MM.1S (cell line): ENCODE measurements at regions not wholly inside any gene's neighbourhood (a gene's known extent, or its start where the extent isn't known, plus 50 kb on each side); places are given as distances from the start of the nearest gene placed in this dataset.
"Not testable (repeated sequence)": the region's sequence is repeated elsewhere in the genome, so short reads cannot be mapped to it uniquely, and the experiment has no call there.

Source experiments
- EZH2 ChIP-seq: fragments of 300-600 bp; sonication (generic); optimal IDR thresholded peaks from 2 replicates; pipeline ENCODE3; 2017; ENCODE audit warnings: low read depth, mild to moderate bottlenecking, antibody characterized with exemption, low read length, mixed read lengths
- TF ChIP-seq, protein P1 (sequence below): fragments of 300-600 bp; sonication (generic); IDR thresholded peaks from 2 replicates; pipeline ENCODE4 v1.5.1; 2016; ENCODE audit warnings: antibody characterized with exemption, low read length, mixed read lengths

DNA sequence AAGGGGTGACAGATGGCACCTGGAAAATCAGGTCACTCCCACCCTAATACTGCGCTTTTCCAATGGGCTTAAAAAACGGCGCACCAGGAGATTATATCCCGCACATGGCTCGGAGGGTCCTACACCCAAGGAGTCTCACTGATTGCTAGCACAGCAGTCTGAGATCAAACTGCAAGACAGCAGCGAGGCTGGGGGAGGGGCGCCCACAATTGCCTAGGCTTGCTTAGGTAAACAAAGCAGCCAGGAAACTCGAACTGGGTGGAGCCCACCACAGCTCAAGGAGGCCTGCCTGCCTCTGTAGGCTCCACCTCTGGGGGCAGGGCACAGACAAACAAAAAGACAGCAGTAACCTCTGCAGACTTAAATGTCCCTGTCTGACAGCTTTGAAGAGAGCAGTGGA lies 205.7 kb upstream of the HTR1E start:
- TF ChIP-seq, protein P1, sequence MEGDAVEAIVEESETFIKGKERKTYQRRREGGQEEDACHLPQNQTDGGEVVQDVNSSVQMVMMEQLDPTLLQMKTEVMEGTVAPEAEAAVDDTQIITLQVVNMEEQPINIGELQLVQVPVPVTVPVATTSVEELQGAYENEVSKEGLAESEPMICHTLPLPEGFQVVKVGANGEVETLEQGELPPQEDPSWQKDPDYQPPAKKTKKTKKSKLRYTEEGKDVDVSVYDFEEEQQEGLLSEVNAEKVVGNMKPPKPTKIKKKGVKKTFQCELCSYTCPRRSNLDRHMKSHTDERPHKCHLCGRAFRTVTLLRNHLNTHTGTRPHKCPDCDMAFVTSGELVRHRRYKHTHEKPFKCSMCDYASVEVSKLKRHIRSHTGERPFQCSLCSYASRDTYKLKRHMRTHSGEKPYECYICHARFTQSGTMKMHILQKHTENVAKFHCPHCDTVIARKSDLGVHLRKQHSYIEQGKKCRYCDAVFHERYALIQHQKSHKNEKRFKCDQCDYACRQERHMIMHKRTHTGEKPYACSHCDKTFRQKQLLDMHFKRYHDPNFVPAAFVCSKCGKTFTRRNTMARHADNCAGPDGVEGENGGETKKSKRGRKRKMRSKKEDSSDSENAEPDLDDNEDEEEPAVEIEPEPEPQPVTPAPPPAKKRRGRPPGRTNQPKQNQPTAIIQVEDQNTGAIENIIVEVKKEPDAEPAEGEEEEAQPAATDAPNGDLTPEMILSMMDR: not testable (repeated sequence)
- TF ChIP-seq EZH2: not testable (repeated sequence)
